Inferior parietal cortex (tissue), 1 donor: ENCODE measurements at regions not wholly inside any gene's neighbourhood (a gene's known extent, or its start where the extent isn't known, plus 50 kb on each side); places are given as distances from the start of the nearest gene placed in this dataset.

Source experiments
- DNase-seq: peaks from one replicate; pipeline ENCODE4 v3.0.0-alpha.2; 2016; ENCODE audit errors: extremely low spot score

- DNase-seq = no peak
Observed at GRCh38 chr4:3704669-3705068, 61.5 kb upstream of the ADRA2C start.

- DNase-seq = no peak
Observed at GRCh38 chr4:3703677-3704521, 62.3 kb upstream of the ADRA2C start.

DNA sequence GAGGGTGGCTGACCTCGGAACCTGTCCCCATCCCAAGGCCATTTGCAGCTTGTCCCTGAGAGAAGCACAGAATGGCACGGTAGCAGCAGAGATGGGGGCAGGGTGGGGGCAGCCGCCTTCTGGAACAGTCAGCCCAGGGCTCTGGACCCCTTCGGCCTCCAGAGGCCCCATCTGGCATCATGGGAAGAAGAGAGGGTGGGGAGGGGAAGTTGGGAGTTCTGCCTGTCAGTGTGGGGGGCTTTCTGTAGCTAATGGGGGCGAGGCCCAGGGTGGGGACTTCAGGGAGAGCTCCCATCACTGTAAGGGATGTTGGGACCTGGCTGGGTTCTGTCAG lies 62.9 kb upstream of the ADRA2C start:
- DNase-seq = no peak

DNA sequence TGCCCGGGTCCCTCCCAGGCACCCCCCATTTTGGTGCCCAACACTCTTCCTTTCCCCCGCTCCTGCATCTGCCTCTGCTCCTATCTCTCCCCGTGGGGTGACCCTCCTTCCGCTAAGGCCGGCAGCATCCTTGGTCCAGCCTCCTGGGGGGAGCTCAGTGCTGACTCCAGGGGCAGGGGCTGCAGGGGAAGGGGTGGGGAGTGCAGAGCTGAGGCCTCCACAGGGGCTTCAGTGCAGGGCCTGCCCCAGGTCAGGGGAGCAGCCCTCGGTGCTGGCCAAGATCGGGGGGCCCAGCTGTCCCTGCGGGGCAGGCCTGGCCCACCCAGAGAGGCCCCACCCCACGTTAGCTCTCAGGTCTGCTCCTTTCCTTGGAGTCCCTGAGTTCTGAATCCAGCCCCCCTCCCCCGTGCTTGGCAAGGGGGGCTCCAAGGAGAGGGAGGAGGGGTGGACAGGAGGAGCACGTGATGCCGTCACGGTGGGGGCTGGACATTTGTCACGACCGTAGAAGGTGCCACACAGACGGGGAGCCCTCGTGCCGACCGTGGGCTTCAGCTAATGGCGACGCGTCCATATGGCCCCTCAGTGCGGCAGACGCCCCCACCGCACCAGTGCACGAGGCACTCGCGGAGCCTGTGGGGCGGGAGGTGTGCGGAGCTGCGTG lies 63.5 kb upstream of the ADRA2C start:
- no peak for DNase-seq

- DNase-seq = no peak
Observed at GRCh38 chr4:3701736-3702560, 64.2 kb upstream of the ADRA2C start.

- no peak for DNase-seq
Observed at GRCh38 chr4:3701271-3701734, 64.9 kb upstream of the ADRA2C start.

DNA sequence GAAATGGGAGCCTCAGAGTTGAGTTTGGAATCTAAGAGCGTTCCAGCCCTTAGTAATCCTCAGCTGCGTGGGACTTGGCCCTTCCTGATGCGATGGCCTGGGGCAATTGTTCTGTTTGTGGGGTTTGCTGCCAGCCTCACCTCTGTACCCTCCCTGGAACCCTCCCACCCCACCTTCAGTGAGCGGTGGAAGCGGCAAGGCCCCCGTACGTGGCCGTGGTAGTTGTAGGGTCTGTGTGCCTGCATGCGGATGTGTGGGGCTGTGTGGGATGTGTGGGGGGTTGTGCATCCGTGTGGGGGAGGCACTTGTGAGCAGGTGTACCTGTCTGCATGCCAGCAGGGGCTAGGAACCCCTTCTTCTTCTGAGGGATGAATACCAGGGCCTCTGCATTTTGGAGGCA lies 65.4 kb upstream of the ADRA2C start:
- DNase-seq = no peak

DNA sequence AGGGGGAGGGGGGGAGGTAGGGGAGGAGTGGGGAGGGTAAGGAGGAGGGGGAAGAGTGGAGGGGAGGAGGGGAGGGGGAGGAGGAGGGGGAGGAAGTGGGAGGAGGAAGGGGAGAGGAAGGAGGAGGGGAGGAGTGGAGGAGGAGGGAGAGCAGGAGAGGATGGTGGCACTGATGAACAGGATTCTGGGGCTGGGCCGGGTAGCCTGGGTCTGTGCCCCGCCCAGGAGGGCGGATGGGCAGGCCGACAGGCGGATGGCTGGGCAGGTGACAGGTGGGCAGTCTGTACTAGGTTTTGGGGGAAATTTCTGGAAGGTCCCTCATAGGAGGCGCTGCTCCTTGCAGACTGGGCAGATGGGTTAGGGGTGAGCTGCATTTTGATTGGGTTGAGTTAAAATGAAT lies 66.0 kb upstream of the ADRA2C start:
- DNase-seq = no peak

GRCh38 chr4:3699678-3700077 lies 66.5 kb upstream of the ADRA2C start:
- no peak for DNase-seq

DNA sequence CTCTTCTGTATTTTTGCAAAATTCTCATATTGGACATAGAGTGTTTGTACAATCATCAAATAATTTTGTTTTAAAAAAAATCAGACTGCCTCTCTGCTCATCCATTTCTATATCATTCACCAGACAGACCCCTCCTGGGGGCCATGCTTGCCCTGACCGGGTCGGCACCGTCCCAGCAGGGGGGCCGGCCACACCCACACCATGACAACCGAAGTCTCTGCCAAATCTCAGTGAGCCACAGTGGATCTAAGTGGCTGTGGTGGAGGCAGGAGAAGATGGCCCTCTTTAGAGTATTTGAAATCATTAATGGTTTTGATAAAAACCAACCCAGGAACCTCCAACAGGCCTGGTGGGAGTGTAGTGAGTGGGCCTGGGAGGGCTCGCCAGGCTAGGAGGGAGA lies 66.9 kb upstream of the ADRA2C start:
- no peak for DNase-seq

DNA sequence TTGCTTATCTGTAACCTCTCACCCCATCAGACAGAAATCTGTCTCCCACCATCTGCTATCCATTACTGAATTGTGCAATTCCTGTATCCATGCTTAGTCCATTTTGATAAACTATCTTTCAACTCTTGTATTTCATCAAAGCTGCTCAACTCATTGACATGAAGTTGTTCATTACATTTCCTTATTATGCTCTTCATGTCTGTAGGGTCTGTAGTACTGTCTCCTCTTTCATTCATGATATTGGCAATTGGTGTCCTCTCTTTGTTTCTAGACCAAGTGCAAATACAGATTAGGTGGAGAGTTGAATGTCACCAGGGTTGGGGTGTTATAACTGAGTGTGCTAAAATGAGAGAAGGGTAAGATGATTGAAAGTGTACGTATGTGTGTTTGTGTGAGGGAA lies 69.2 kb upstream of the ADRA2C start:
- no peak for DNase-seq

- DNase-seq = no peak
Observed at GRCh38 chr4:3690551-3691152, 75.5 kb upstream of the ADRA2C start.

- DNase-seq = no peak
Observed at GRCh38 chr4:3689576-3690550, 76.3 kb upstream of the ADRA2C start.

DNA sequence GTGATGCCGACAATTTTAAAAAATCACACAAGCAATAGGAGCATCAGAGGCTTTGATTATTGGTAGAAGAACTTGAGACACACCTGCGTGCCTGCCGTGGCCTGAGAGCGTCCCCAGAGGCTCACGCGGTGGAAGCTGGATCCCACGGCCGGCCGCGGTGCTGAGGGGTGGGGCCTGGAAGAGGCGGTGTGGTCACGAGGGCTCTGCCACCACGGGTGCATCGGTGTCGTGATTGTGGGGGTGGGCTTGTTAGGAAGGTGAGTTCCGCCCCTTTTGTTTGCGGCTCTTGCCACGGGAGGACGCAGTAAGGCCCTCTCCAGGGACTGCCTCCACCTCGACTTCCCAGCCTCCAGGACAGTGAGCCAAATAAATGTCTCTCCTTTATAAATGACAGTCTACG lies 77.2 kb upstream of the ADRA2C start:
- DNase-seq = no peak

- no peak for DNase-seq
Observed at GRCh38 chr4:3688018-3688998, 77.9 kb upstream of the ADRA2C start.

GRCh38 chr4:3687538-3687937 lies 78.6 kb upstream of the ADRA2C start:
- DNase-seq = no peak

- no peak for DNase-seq
Observed at GRCh38 chr4:3686753-3687152, 79.4 kb upstream of the ADRA2C start.

GRCh38 chr4:3685081-3685645 lies 81.0 kb upstream of the ADRA2C start:
- no peak for DNase-seq

GRCh38 chr4:3684546-3684945 lies 81.6 kb upstream of the ADRA2C start:
- no peak for DNase-seq
